K562 (cell line): ENCODE measurements at regions not wholly inside any gene's neighbourhood (a gene's known extent, or its start where the extent isn't known, plus 50 kb on each side); places are given as distances from the start of the nearest gene placed in this dataset.

Experiments used
- ATAC-seq: fragments of 200-7000 bp; cut with Tn5 transposase; 3 replicates; pipeline ENCODE4 v1.9.1; 2020; ENCODE audit warnings: moderate library complexity
- BruUV-seq: library from RNA; stranded (reverse); fragments of 400-500 nt; replicated peaks from 2 replicates; lab custom pipeline; 2021; lab: Mats Ljungman, UMichigan
- CTCF ChIA-PET: fragments of 300-600 bp; formaldehyde crosslinking; extraction: SDS; loops from one replicate; lab custom pipeline; 2021; ENCODE audit warnings: low intra/inter-chr PET ratio; lab: Yijun Ruan, JAX
- POLR2A ChIA-PET: fragments of 300-600, 350-650 bp; sonication (Branson Sonifier 250); formaldehyde crosslinking; extraction: SDS; loops from one replicate; lab custom pipeline; 2021; ENCODE audit warnings: antibody characterized with exemption, inconsistent platforms; lab: Yijun Ruan, JAX
- DNase-seq, 4 experiments: peaks; one replicate each; pipeline versions ENCODE4 v3.0.0 to v3.0.0-alpha.2; 2011 to 2018; ENCODE audit warnings: low spot score in 3 of 4, mixed read lengths in 3 of 4; ENCODE audit errors: extremely low read depth in 1 of 4
- FAIRE-seq: peaks from 2 replicates; lab custom pipeline; 2011; peaks lifted over from hg19 to GRCh38; lab: Jason Lieb, UNC
- H2AFZ ChIP-seq: 2 replicates; pipeline ENCODE4 v1.6.0; 2011; ENCODE audit warnings: low read depth, low read length, control low read depth, inconsistent platforms
- H3K27ac ChIP-seq: fragments of 200-600 bp; 3 replicates; pipeline ENCODE4 v1.8.0; 2011; ENCODE audit warnings: low read depth, mild to moderate bottlenecking, control low read depth, inconsistent platforms, low read length, moderate library complexity, mixed read lengths; ENCODE audit errors: extremely low read depth
- H3K27me3 ChIP-seq, 2 experiments: fragments of 300-600 bp in 1 of 2; 2 replicates in 1 of 2; 3 replicates in 1 of 2; pipeline versions ENCODE4 v1.6.0 to v1.8.0; 2011; ENCODE audit warnings: inconsistent platforms in 2 of 2, low read length in 2 of 2, mild to moderate bottlenecking in 1 of 2, mixed read lengths in 1 of 2, moderate library complexity in 1 of 2; ENCODE audit not compliant: control insufficient read depth in 2 of 2, insufficient read depth in 2 of 2
- H3K36me3 ChIP-seq: fragments of 300-600 bp; 3 replicates; pipeline ENCODE4 v1.8.0; 2011; ENCODE audit warnings: mild to moderate bottlenecking, low read length, inconsistent platforms; ENCODE audit not compliant: control insufficient read depth, insufficient read depth
- H3K4me1 ChIP-seq, 2 experiments: fragments of 200-600 bp in 1 of 2; replicated peaks in 1 of 2; 2 replicates in 1 of 2; 3 replicates in 1 of 2; pipeline versions ENCODE4 v1.5.1 to v1.8.0; 2011; ENCODE audit warnings: inconsistent platforms in 2 of 2, low read length in 2 of 2, mild to moderate bottlenecking in 1 of 2, mixed read lengths in 1 of 2, moderate library complexity in 1 of 2; ENCODE audit not compliant: control insufficient read depth in 2 of 2, insufficient read depth in 2 of 2
- H3K4me2 ChIP-seq: 2 replicates; pipeline ENCODE4 v1.6.1; 2011; ENCODE audit warnings: low read length, control low read depth, inconsistent platforms, mixed read lengths; ENCODE audit not compliant: insufficient read depth
- H3K4me3 ChIP-seq: fragments of 200-600 bp; sonication (generic), shearing (Covaris generic); 2 replicates; pipeline ENCODE4 v1.5.1; 2016; ENCODE audit warnings: control low read depth, inconsistent platforms
- H3K79me2 ChIP-seq: fragments of 200-600 bp; 3 replicates; pipeline ENCODE4 v1.8.0; 2011; ENCODE audit warnings: low read length, inconsistent platforms; ENCODE audit not compliant: control insufficient read depth, insufficient read depth
- H3K9ac ChIP-seq, 2 experiments: 2 replicates each; pipeline versions ENCODE4 v1.6.0 to v1.6.1; 2011; ENCODE audit warnings: low read depth in 2 of 2, low read length in 2 of 2, control low read depth in 1 of 2, inconsistent platforms in 1 of 2, mild to moderate bottlenecking in 1 of 2, mixed read lengths in 1 of 2; ENCODE audit not compliant: insufficient read depth in 1 of 2
- H3K9me1 ChIP-seq: one replicate; pipeline ENCODE4 v1.6.0; 2011; ENCODE audit warnings: inconsistent platforms, mild to moderate bottlenecking, low read length, moderate library complexity; ENCODE audit not compliant: control insufficient read depth, insufficient read depth
- H3K9me3 ChIP-seq: replicated peaks from 2 replicates; pipeline ENCODE4 v1.5.1; 2011; ENCODE audit warnings: low read depth, low read length, inconsistent platforms; ENCODE audit not compliant: control insufficient read depth, insufficient read depth
- H4K20me1 ChIP-seq: replicated peaks from 2 replicates; pipeline ENCODE4 v1.6.1; 2011; ENCODE audit warnings: low read length, inconsistent platforms, mixed read lengths; ENCODE audit not compliant: control insufficient read depth, insufficient read depth
- CBX8 ChIP-seq: fragments of 200-600 bp; sonication (generic); IDR thresholded peaks from 2 replicates; pipeline ENCODE4 v1.6.1; 2012; ENCODE audit warnings: borderline replicate concordance, mixed run types, low read depth, mild to moderate bottlenecking, moderate library complexity, mixed read lengths, low read length, control low read depth, inconsistent platforms; ENCODE audit not compliant: poor library complexity, severe bottlenecking; ENCODE audit errors: extremely low read depth
- LEF1 ChIP-seq: fragments of 450-650 bp; IDR thresholded peaks from 2 replicates; pipeline ENCODE4 v1.6.1; 2016; ENCODE audit warnings: mild to moderate bottlenecking
- NFIC ChIP-seq: fragments of 450-650 bp; IDR thresholded peaks from 2 replicates; pipeline ENCODE4 v1.6.1; 2017; ENCODE audit warnings: mild to moderate bottlenecking, inconsistent platforms
- PML ChIP-seq: IDR thresholded peaks from 2 replicates; pipeline ENCODE4 v1.6.1; 2012; ENCODE audit warnings: low read length, inconsistent platforms
- TARDBP ChIP-seq: fragments of 450-650 bp; IDR thresholded peaks from 2 replicates; pipeline ENCODE4 v1.6.1; 2016
- ZNF398 ChIP-seq: fragments of 250-450 bp; sonication (Bioruptor Pico); IDR thresholded peaks from 2 replicates; pipeline ENCODE4 v1.8.0; 2021; ENCODE audit warnings: moderate library complexity, mild to moderate bottlenecking, inconsistent platforms
- ZNF655 ChIP-seq: fragments of 250-450 bp; sonication (Bioruptor Pico); IDR thresholded peaks from 2 replicates; pipeline ENCODE4 v1.5.0; 2021
- WGBS: fragments of 100-300 bp; shearing (Covaris generic); methylation state at CpG from one replicate; pipeline ENCODE4 v1.1.6; 2016; ENCODE audit warnings: low coverage, mixed read lengths; ENCODE audit not compliant: insufficient coverage; ENCODE audit errors: missing lambda C conversion rate; 5-methylcytosine and 5-hydroxymethylcytosine counted together
- in situ Hi-C: fragments of 300-500 bp; cut with MboI; formaldehyde crosslinking; loops from 4 replicates; pipeline ENCODE4 v1.15.0; 2018; ENCODE audit warnings: inconsistent platforms, mixed read lengths
- intact Hi-C: fragments of 100-400 bp; cut with micrococcal nuclease; formaldehyde crosslinking; loops from 2 replicates; pipeline ENCODE4 v1.14.2; 2022
- TF ChIP-seq, protein P1 (sequence below): fragments of 250-450 bp; sonication (Bioruptor Pico); IDR thresholded peaks from 2 replicates; pipeline ENCODE4 v1.8.0; 2021; ENCODE audit warnings: moderate library complexity, mild to moderate bottlenecking, inconsistent platforms
- TF ChIP-seq, protein P2 (sequence below): fragments of 250-450 bp; sonication (Bioruptor Pico); IDR thresholded peaks from 2 replicates; pipeline ENCODE4 v1.5.0; 2020; ENCODE audit warnings: mild to moderate bottlenecking

DNA sequence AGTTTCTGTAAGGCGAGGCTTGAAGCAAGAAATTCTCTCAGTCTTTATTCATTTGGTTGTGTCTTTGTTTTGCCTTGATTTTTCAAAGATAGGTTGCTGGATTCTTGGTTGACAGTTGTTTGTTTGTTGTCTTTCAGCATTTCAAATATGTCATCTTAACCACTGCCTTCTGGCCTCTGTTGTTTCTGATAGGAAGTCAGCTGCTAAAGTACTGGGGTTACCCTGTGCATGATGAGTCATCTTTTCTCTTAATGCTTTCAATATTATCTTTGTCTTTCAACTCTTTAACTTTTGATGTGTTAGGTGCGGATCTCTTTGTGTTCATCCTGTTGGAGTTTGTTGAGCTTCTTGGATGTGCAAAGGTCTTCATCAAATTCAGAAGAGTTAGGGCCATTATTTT, 1571.3 kb downstream of the MAT2B start:
- Histone ChIP-seq H4K20me1 (no peaks in the 10 kb centered on the region), H3K36me3 (no peaks in the 10 kb centered on the region), H3K9me3 (no peaks in the 10 kb centered on the region), H3K4me2 (no peak overlapping the region), H3K9ac (no peak overlapping the region), H3K27me3 (no peaks in the 10 kb centered on the region), H2AFZ (no peak overlapping the region), H3K4me3 (no peak overlapping the region), H3K79me2 (no peaks in the 10 kb centered on the region), H3K27ac (no peak overlapping the region), H3K9me1 (no peaks in the 10 kb centered on the region), H3K4me1 (no peaks in the 10 kb centered on the region)
- in situ Hi-C loops = no loop called here
- FAIRE-seq (no peak), DNase-seq (no peak), ATAC-seq (no peak)
- no peak for TF ChIP-seq TARDBP
- TF ChIP-seq, protein P1, sequence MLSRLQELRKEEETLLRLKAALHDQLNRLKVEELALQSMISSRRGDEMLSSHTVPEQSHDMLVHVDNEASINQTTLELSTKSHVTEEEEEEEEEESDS (CRISPR knock-in tag) = no peak
- no peak for TF ChIP-seq ZNF655 (CRISPR knock-in tag)
- no peak for TF ChIP-seq PML
- no peak for TF ChIP-seq CBX8
- POLR2A ChIA-PET = no interaction called here
- CTCF ChIA-PET = no interaction called here
- no TSS peak for BruUV-seq
- intact Hi-C loops = no loop called here
- 0% methylated on average over 2 of the region's 2 CpGs for WGBS

- Histone ChIP-seq H3K27me3 (no peaks in the 10 kb centered on the region), H3K4me3 (no peak overlapping the region), H2AFZ (no peak overlapping the region), H3K9me1 (no peaks in the 10 kb centered on the region), H3K36me3 (no peaks in the 10 kb centered on the region), H3K9me3 (no peaks in the 10 kb centered on the region), H4K20me1 (no peaks in the 10 kb centered on the region), H3K4me1 (no peaks in the 10 kb centered on the region), H3K4me2 (no peak overlapping the region), H3K27ac (no peak overlapping the region), H3K9ac (no peak overlapping the region), H3K79me2 (no peaks in the 10 kb centered on the region)
- intact Hi-C loops = no loop called here
- DNase-seq (no peak), FAIRE-seq (no peak), ATAC-seq (no peak)
- WGBS = 3% methylated on average over 3 of the region's 3 CpGs
- in situ Hi-C loops = no loop called here
- ChIA-PET POLR2A (no interaction called here), CTCF (no interaction called here)
- BruUV-seq = no TSS peak
- TF ChIP-seq, protein P2, sequence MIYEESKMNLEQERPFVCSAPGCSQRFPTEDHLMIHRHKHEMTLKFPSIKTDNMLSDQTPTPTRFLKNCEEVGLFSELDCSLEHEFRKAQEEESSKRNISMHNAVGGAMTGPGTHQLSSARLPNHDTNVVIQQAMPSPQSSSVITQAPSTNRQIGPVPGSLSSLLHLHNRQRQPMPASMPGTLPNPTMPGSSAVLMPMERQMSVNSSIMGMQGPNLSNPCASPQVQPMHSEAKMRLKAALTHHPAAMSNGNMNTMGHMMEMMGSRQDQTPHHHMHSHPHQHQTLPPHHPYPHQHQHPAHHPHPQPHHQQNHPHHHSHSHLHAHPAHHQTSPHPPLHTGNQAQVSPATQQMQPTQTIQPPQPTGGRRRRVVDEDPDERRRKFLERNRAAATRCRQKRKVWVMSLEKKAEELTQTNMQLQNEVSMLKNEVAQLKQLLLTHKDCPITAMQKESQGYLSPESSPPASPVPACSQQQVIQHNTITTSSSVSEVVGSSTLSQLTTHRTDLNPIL (CRISPR knock-in tag) = no peak
- TF ChIP-seq ZNF398 (no peak), NFIC (peak; percentile 67), LEF1 (no peak)
Observed at GRCh38 chr5:165079389-165079788, 1574.0 kb downstream of the MAT2B start.
